ENCODE measurements at regions not wholly inside any gene's neighbourhood (a gene's known extent, or its start where the extent isn't known, plus 50 kb on each side); places are given as distances from the start of the nearest gene placed in this dataset.
"Not testable (repeated sequence)": the region's sequence is repeated elsewhere in the genome, so short reads cannot be mapped to it uniquely, and the experiment has no call there.

GRCh38 chr4:138334346-138335016 lies 92.3 kb upstream of the SLC7A11 start:
- WGBS, 2 donors (ENCODE audit: extremely low coverage in 2 of 2, insufficient read length in 2 of 2, insufficient replicate concordance in 1 of 2), result no CpG with 5 or more reads among the region's 9 CpGs
- H3K4me3 ChIP-seq (ENCODE audit: low read length in 2 of 2), result no peak overlapping the region

GRCh38 chr4:138332415-138332814 lies 90.3 kb upstream of the SLC7A11 start:
- H3K4me2 ChIP-seq (ENCODE audit: insufficient read depth, low read length, poor library complexity, severe bottlenecking); H3K14ac ChIP-seq (ENCODE audit: low read length); H3K4me3 ChIP-seq (ENCODE audit: low read length in 2 of 2); H3K4ac ChIP-seq (ENCODE audit: low read length); H3K79me1 ChIP-seq (ENCODE audit: low read depth, low read length); H3K9me3 ChIP-seq (replicated peaks in 1 of 2; ENCODE audit: control insufficient read depth in 2 of 2, insufficient read depth in 1 of 2, low read depth in 1 of 2, low read length in 2 of 2); H2AFZ ChIP-seq (ENCODE audit: low read length); H2AK5ac ChIP-seq (ENCODE audit: low read depth, low read length); H3K23ac ChIP-seq (ENCODE audit: low read depth, low read length, poor library complexity); H4K91ac ChIP-seq (ENCODE audit: low read depth, low read length, poor library complexity); DNase-seq (ENCODE audit: low spot score); H2BK15ac ChIP-seq (ENCODE audit: low read length); H4K8ac ChIP-seq (ENCODE audit: low read depth, low read length); H3K9ac ChIP-seq (ENCODE audit: low read depth, low read length, poor library complexity); H3K27me3 ChIP-seq (ENCODE audit: control insufficient read depth in 3 of 3, insufficient read depth in 3 of 3, low read depth in 1 of 3, low read length in 3 of 3); H2BK120ac ChIP-seq (ENCODE audit: low read depth, low read length); H2BK12ac ChIP-seq (ENCODE audit: low read length); H3K36me3 ChIP-seq (replicated peaks in 1 of 2; ENCODE audit: control insufficient read depth in 2 of 2, insufficient read depth in 2 of 2, low read length in 2 of 2); H3K27ac ChIP-seq (replicated peaks; ENCODE audit: low read length); H3K18ac ChIP-seq (ENCODE audit: low read length); H3K4me1 ChIP-seq (ENCODE audit: control insufficient read depth in 2 of 2, insufficient read depth in 1 of 2, low read depth in 1 of 2, low read length in 2 of 2); H2BK5ac ChIP-seq (ENCODE audit: low read length): not testable (repeated sequence)
- WGBS, 2 donors (ENCODE audit: extremely low coverage in 2 of 2, insufficient read length in 2 of 2, insufficient replicate concordance in 1 of 2), result no CpG with 5 or more reads among the region's 1 CpG

More at GRCh38 chr4:138334346-138335016, 92.3 kb upstream of the SLC7A11 start:
- H3K4ac ChIP-seq (ENCODE audit: low read length), result no peak overlapping the region
- no peak overlapping the region for H3K23ac ChIP-seq (ENCODE audit: low read depth, low read length, poor library complexity)
- H3K27me3 ChIP-seq (ENCODE audit: control insufficient read depth in 3 of 3, insufficient read depth in 3 of 3, low read depth in 1 of 3, low read length in 3 of 3), result no peaks in the 10 kb centered on the region
- no peak overlapping the region for H2BK120ac ChIP-seq (ENCODE audit: low read depth, low read length)
- H2BK15ac ChIP-seq (ENCODE audit: low read length), result no peak overlapping the region
- no peaks in the 10 kb centered on the region for H3K36me3 ChIP-seq (replicated peaks in 1 of 2; ENCODE audit: control insufficient read depth in 2 of 2, insufficient read depth in 2 of 2, low read length in 2 of 2)
- H2BK5ac ChIP-seq (ENCODE audit: low read length), result no peak overlapping the region
- H3K4me1 ChIP-seq (ENCODE audit: control insufficient read depth in 2 of 2, insufficient read depth in 1 of 2, low read depth in 1 of 2, low read length in 2 of 2), result no peaks in the 10 kb centered on the region
- H2AK5ac ChIP-seq (ENCODE audit: low read depth, low read length), result no peak overlapping the region
- DNase-seq (ENCODE audit: low spot score), result no peak
- no peak overlapping the region for H2BK12ac ChIP-seq (ENCODE audit: low read length)
- H4K8ac ChIP-seq (ENCODE audit: low read depth, low read length), result no peak overlapping the region
- H3K4me2 ChIP-seq (ENCODE audit: insufficient read depth, low read length, poor library complexity, severe bottlenecking), result no peak overlapping the region
- H3K9ac ChIP-seq (ENCODE audit: low read depth, low read length, poor library complexity), result no peak overlapping the region
- no peak overlapping the region for H4K91ac ChIP-seq (ENCODE audit: low read depth, low read length, poor library complexity)
- H2AFZ ChIP-seq (ENCODE audit: low read length), result no peak overlapping the region
- H3K18ac ChIP-seq (ENCODE audit: low read length), result no peak overlapping the region
- no peak overlapping the region for H3K14ac ChIP-seq (ENCODE audit: low read length)
- H3K27ac ChIP-seq (replicated peaks; ENCODE audit: low read length), result no peak overlapping the region
- H3K79me1 ChIP-seq (ENCODE audit: low read depth, low read length), result no peaks in the 10 kb centered on the region
- H3K9me3 ChIP-seq (replicated peaks in 1 of 2; ENCODE audit: control insufficient read depth in 2 of 2, insufficient read depth in 1 of 2, low read depth in 1 of 2, low read length in 2 of 2), result peaks cover 0 to 9% of the 10 kb centered on the region in 2 donors

- H3K4me3 ChIP-seq (ENCODE audit: low read length in 2 of 2), result no peak overlapping the region
- no peak for DNase-seq (ENCODE audit: low spot score)
- no peaks in the 10 kb centered on the region for H3K27me3 ChIP-seq (ENCODE audit: control insufficient read depth in 3 of 3, insufficient read depth in 3 of 3, low read depth in 1 of 3, low read length in 3 of 3)
- no peak overlapping the region for H4K8ac ChIP-seq (ENCODE audit: low read depth, low read length)
- H3K36me3 ChIP-seq (replicated peaks in 1 of 2; ENCODE audit: control insufficient read depth in 2 of 2, insufficient read depth in 2 of 2, low read length in 2 of 2), result no peaks in the 10 kb centered on the region
- H2AFZ ChIP-seq (ENCODE audit: low read length), result no peak overlapping the region
- no peaks in the 10 kb centered on the region for H3K4me1 ChIP-seq (ENCODE audit: control insufficient read depth in 2 of 2, insufficient read depth in 1 of 2, low read depth in 1 of 2, low read length in 2 of 2)
- no peak overlapping the region for H3K23ac ChIP-seq (ENCODE audit: low read depth, low read length, poor library complexity)
- H3K4me2 ChIP-seq (ENCODE audit: insufficient read depth, low read length, poor library complexity, severe bottlenecking), result no peak overlapping the region
- no CpG with 5 or more reads among the region's 2 CpGs for WGBS, 2 donors (ENCODE audit: extremely low coverage in 2 of 2, insufficient read length in 2 of 2, insufficient replicate concordance in 1 of 2)
- no peak overlapping the region for H3K18ac ChIP-seq (ENCODE audit: low read length)
- no peak overlapping the region for H2BK15ac ChIP-seq (ENCODE audit: low read length)
- no peak overlapping the region for H3K27ac ChIP-seq (replicated peaks; ENCODE audit: low read length)
- H3K9ac ChIP-seq (ENCODE audit: low read depth, low read length, poor library complexity), result no peak overlapping the region
- H2BK5ac ChIP-seq (ENCODE audit: low read length), result no peak overlapping the region
- H3K14ac ChIP-seq (ENCODE audit: low read length), result no peak overlapping the region
- no peak overlapping the region for H2BK12ac ChIP-seq (ENCODE audit: low read length)
- H2BK120ac ChIP-seq (ENCODE audit: low read depth, low read length), result no peak overlapping the region
- no peak overlapping the region for H3K4ac ChIP-seq (ENCODE audit: low read length)
- peaks cover 0 to 9% of the 10 kb centered on the region in 2 donors for H3K9me3 ChIP-seq (replicated peaks in 1 of 2; ENCODE audit: control insufficient read depth in 2 of 2, insufficient read depth in 1 of 2, low read depth in 1 of 2, low read length in 2 of 2)
- H2AK5ac ChIP-seq (ENCODE audit: low read depth, low read length), result no peak overlapping the region
- no peaks in the 10 kb centered on the region for H3K79me1 ChIP-seq (ENCODE audit: low read depth, low read length)
- H4K91ac ChIP-seq (ENCODE audit: low read depth, low read length, poor library complexity), result no peak overlapping the region
Observed at GRCh38 chr4:138330531-138330930, 88.4 kb upstream of the SLC7A11 start.

- Histone ChIP-seq H3K27me3 (ENCODE audit: control insufficient read depth in 3 of 3, insufficient read depth in 3 of 3, low read depth in 1 of 3, low read length in 3 of 3) (no peaks in the 10 kb centered on the region), H3K4me1 (ENCODE audit: control insufficient read depth in 2 of 2, insufficient read depth in 1 of 2, low read depth in 1 of 2, low read length in 2 of 2) (no peaks in the 10 kb centered on the region), H3K4me3 (ENCODE audit: low read length in 2 of 2) (no peak overlapping the region), H3K18ac (ENCODE audit: low read length) (no peak overlapping the region), H4K8ac (ENCODE audit: low read depth, low read length) (no peak overlapping the region), H3K36me3 (replicated peaks in 1 of 2; ENCODE audit: control insufficient read depth in 2 of 2, insufficient read depth in 2 of 2, low read length in 2 of 2) (no peaks in the 10 kb centered on the region), H3K23ac (ENCODE audit: low read depth, low read length, poor library complexity) (no peak overlapping the region), H3K4me2 (ENCODE audit: insufficient read depth, low read length, poor library complexity, severe bottlenecking) (no peak overlapping the region), H2AFZ (ENCODE audit: low read length) (peak overlapping the region; percentile 30), H3K79me1 (ENCODE audit: low read depth, low read length) (no peaks in the 10 kb centered on the region), H4K91ac (ENCODE audit: low read depth, low read length, poor library complexity) (no peak overlapping the region), H2AK5ac (ENCODE audit: low read depth, low read length) (no peak overlapping the region), H2BK12ac (ENCODE audit: low read length) (no peak overlapping the region), H3K9me3 (replicated peaks in 1 of 2; ENCODE audit: control insufficient read depth in 2 of 2, insufficient read depth in 1 of 2, low read depth in 1 of 2, low read length in 2 of 2) (peaks cover 0 to 9% of the 10 kb centered on the region in 2 donors), H3K4ac (ENCODE audit: low read length) (no peak overlapping the region), H3K9ac (ENCODE audit: low read depth, low read length, poor library complexity) (no peak overlapping the region), H2BK15ac (ENCODE audit: low read length) (no peak overlapping the region), H3K14ac (ENCODE audit: low read length) (no peak overlapping the region), H2BK5ac (ENCODE audit: low read length) (no peak overlapping the region), H3K27ac (replicated peaks; ENCODE audit: low read length) (no peak overlapping the region), H2BK120ac (ENCODE audit: low read depth, low read length) (no peak overlapping the region)
- DNase-seq (ENCODE audit: low spot score), result no peak
- no CpG with 5 or more reads among the region's 6 CpGs for WGBS, 2 donors (ENCODE audit: extremely low coverage in 2 of 2, insufficient read length in 2 of 2, insufficient replicate concordance in 1 of 2)
Observed at GRCh38 chr4:138329506-138330070, 87.4 kb upstream of the SLC7A11 start.

Measured in neuronal stem cell (in vitro differentiated cells).